ENCODE measurements at regions not wholly inside any gene's neighbourhood (a gene's known extent, or its start where the extent isn't known, plus 50 kb on each side); places are given as distances from the start of the nearest gene placed in this dataset.

DNA sequence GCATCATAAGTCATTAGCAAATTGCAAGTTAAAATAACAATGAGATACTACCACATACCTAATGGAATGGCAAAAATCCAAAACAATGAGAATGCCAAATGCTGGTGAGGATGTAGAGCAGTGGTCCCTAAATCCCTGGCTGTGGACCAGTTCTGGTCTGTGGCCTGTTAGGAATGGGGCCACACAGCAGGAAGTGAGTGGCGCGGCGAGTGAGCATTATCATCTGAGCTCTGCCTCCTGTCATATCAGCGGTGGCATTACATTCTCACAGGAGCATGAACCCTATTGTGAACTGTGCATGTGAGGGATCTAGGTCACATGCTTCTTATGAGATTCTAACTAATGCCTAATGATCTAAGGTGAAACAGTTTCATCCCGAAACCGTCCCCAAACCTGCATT, 1694.4 kb downstream of the EFNB2 start:
- no peak overlapping the region for H3K56ac ChIP-seq (replicated peaks; ENCODE audit: insufficient read length, low read depth, low read length)
- 95% methylated on average over 6 of the region's 6 CpGs; no CpG with 5 or more reads in 1 of the 2 experiments for WGBS, 2 experiments (ENCODE audit: extremely low coverage in 1 of 2, insufficient coverage in 1 of 2, insufficient read length in 1 of 2, insufficient replicate concordance in 2 of 2, low coverage in 1 of 2, low lambda C conversion rate in 2 of 2, missing lambda C conversion rate in 1 of 2)
- no peak for FAIRE-seq

More for the DNA sequence above, 1694.4 kb downstream of the EFNB2 start:
- H3K23ac ChIP-seq (ENCODE audit: insufficient read length): no peak overlapping the region
- H4K8ac ChIP-seq (ENCODE audit: extremely low read depth, insufficient read depth, low read length): no peak overlapping the region
- no peak overlapping the region for H3K9ac ChIP-seq (replicated peaks in 1 of 4; ENCODE audit: extremely low read depth in 1 of 4, low read depth in 3 of 4, low read length in 3 of 4)
- DNase-seq (ENCODE audit: low read depth in 1 of 2, low spot score in 2 of 2): no peak
- H2AK5ac ChIP-seq (ENCODE audit: low read depth, low read length): no peak overlapping the region
- no peaks in the 10 kb centered on the region for H3K79me2 ChIP-seq (ENCODE audit: control insufficient read depth in 1 of 2, insufficient read depth in 2 of 2, low read length in 2 of 2)
- ChIA-PET POLR2A (ENCODE audit: partially characterized antibody) (interaction anchor here (0.7 kb wide), 1 partner anchor 310 kb away, joined by 4 read pairs; no protein-coding TSS in a partner anchor), CTCF (ENCODE audit: partially characterized antibody) (interaction anchor here (0.7 kb wide), 2 partner anchors 20 to 1910 kb away, joined by 3 to 4 read pairs; no protein-coding TSS in a partner anchor)
- H3K9me3 ChIP-seq (ENCODE audit: insufficient read depth in 2 of 2, low read depth in 1 of 2, low read length in 1 of 2): no peaks in the 10 kb centered on the region
- H3K14ac ChIP-seq (ENCODE audit: insufficient read length): no peak overlapping the region
- no peak overlapping the region for H3K27ac ChIP-seq (ENCODE audit: low read depth, low read length)
- H2BK5ac ChIP-seq (ENCODE audit: low read depth, low read length): no peak overlapping the region
- H4K20me1 ChIP-seq (replicated peaks in 1 of 2; ENCODE audit: control insufficient read depth in 1 of 2, insufficient read depth in 2 of 2, low read length in 2 of 2): no peaks in the 10 kb centered on the region
- no peak overlapping the region for H2AFZ ChIP-seq (ENCODE audit: low read length)
- no peak overlapping the region for H2BK12ac ChIP-seq (ENCODE audit: low read depth, low read length)
- TF ChIP-seq SRF (IDR thresholded peaks at IDR 0.05; ENCODE audit: low read depth, low read length): no peak
- no peak overlapping the region for H3K4ac ChIP-seq (replicated peaks; ENCODE audit: insufficient read length, low read depth, low read length)
- H2BK20ac ChIP-seq (ENCODE audit: low read length): no peak overlapping the region
- no peak overlapping the region for H4K91ac ChIP-seq (replicated peaks; ENCODE audit: insufficient read length, low read length)
- H3K23me2 ChIP-seq (ENCODE audit: low read depth, low read length): no peaks in the 10 kb centered on the region
- H2BK120ac ChIP-seq (replicated peaks; ENCODE audit: low read depth, low read length): no peak overlapping the region
- no peak overlapping the region for H3K4me3 ChIP-seq (ENCODE audit: extremely low read depth in 1 of 4, insufficient read depth in 2 of 4, low read depth in 3 of 4, low read length in 4 of 4)
- no peaks in the 10 kb centered on the region for H3K79me1 ChIP-seq (ENCODE audit: low read depth, low read length)
- H3K36me3 ChIP-seq (ENCODE audit: control insufficient read depth in 2 of 4, insufficient read depth in 4 of 4, low read length in 3 of 4): no peaks in the 10 kb centered on the region
- no peak overlapping the region for H2BK15ac ChIP-seq (ENCODE audit: low read length)
- H4K5ac ChIP-seq (ENCODE audit: insufficient read length, low read depth, low read length): no peak overlapping the region
- no peak overlapping the region for H3K18ac ChIP-seq (ENCODE audit: extremely low read depth, low read length)
- peaks cover 0 to 1% (median 0%) of the 10 kb centered on the region in 4 experiments; a peak in 1 of 7 replicates for H3K27me3 ChIP-seq (replicated peaks in 1 of 4; ENCODE audit: control insufficient read depth in 3 of 4, extremely low read depth in 1 of 4, insufficient read depth in 3 of 4, low read length in 3 of 4)
- H3K4me1 ChIP-seq (replicated peaks in 1 of 4; ENCODE audit: control insufficient read depth in 3 of 4, insufficient read depth in 4 of 4, low read length in 3 of 4): peaks cover 0 to 4% (median 0%) of the 10 kb centered on the region in 4 experiments; a peak in 1 of 7 replicates
- no peak overlapping the region for H3K4me2 ChIP-seq (ENCODE audit: insufficient read depth in 1 of 2, low read depth in 2 of 2, low read length in 2 of 2)
